H1 (cell line): ENCODE measurements at regions not wholly inside any gene's neighbourhood (a gene's known extent, or its start where the extent isn't known, plus 50 kb on each side); places are given as distances from the start of the nearest gene placed in this dataset.

Experiments used
- CTCF ChIA-PET: fragments of 300-600 bp; sonication (Branson Sonifier 250); formaldehyde crosslinking; loops from one replicate; lab custom pipeline; 2021; ENCODE audit not compliant: partially characterized antibody; lab: Charles Lee
- POLR2A ChIA-PET: fragments of 300-600 bp; sonication (Branson Sonifier 250); formaldehyde crosslinking; loops from one replicate; lab custom pipeline; 2021; ENCODE audit warnings: inconsistent platforms; ENCODE audit not compliant: partially characterized antibody; lab: Charles Lee
- DNase-seq, 2 experiments: peaks; one replicate each; pipeline versions ENCODE4 v3.0.0 to v3.0.0-alpha.2; 2010 to 2022; ENCODE audit warnings: low spot score in 2 of 2, low read depth in 1 of 2, mixed read lengths in 1 of 2
- FAIRE-seq: peaks from 2 replicates; lab custom pipeline; 2011; peaks lifted over from hg19 to GRCh38; lab: Jason Lieb, UNC
- H2AFZ ChIP-seq: 2 replicates; pipeline ENCODE4 v1.8.1; 2012; ENCODE audit warnings: low read length, inconsistent platforms
- H2AK5ac ChIP-seq: 2 replicates; pipeline ENCODE4 v1.6.1; 2013; ENCODE audit warnings: low read depth, low read length
- H2BK120ac ChIP-seq: replicated peaks from 2 replicates; pipeline ENCODE3; 2013; ENCODE audit warnings: low read depth, low read length, inconsistent platforms
- H2BK12ac ChIP-seq: 2 replicates; pipeline ENCODE4 v1.6.1; 2013; ENCODE audit warnings: low read depth, low read length
- H2BK15ac ChIP-seq: 2 replicates; pipeline ENCODE4 v1.6.1; 2013; ENCODE audit warnings: low read length
- H2BK20ac ChIP-seq: 2 replicates; pipeline ENCODE4 v1.6.1; 2013; ENCODE audit warnings: low read length
- H2BK5ac ChIP-seq: 2 replicates; pipeline ENCODE4 v1.6.1; 2013; ENCODE audit warnings: low read depth, low read length
- H3K14ac ChIP-seq: 2 replicates; pipeline ENCODE4 v1.6.1; 2013; ENCODE audit warnings: inconsistent platforms; ENCODE audit not compliant: insufficient read length
- H3K18ac ChIP-seq: 2 replicates; pipeline ENCODE4 v1.6.1; 2013; ENCODE audit warnings: low read length; ENCODE audit errors: extremely low read depth
- H3K23ac ChIP-seq: 2 replicates; pipeline ENCODE4 v1.6.1; 2013; ENCODE audit warnings: inconsistent platforms; ENCODE audit not compliant: insufficient read length
- H3K23me2 ChIP-seq: 2 replicates; pipeline ENCODE4 v1.6.1; 2013; ENCODE audit warnings: low read depth, low read length
- H3K27ac ChIP-seq: 2 replicates; pipeline ENCODE4 v1.6.1; 2011; ENCODE audit warnings: low read depth, low read length, inconsistent platforms
- H3K27me3 ChIP-seq, 4 experiments: replicated peaks in 1 of 4; 1 replicate in 1 of 4; 2 replicates in 3 of 4; pipeline versions ENCODE4 v1.6.1 to v1.8.1; 2011 to 2013; ENCODE audit warnings: low read length in 3 of 4, mild to moderate bottlenecking in 3 of 4, inconsistent platforms in 2 of 4, mixed read lengths in 2 of 4, moderate library complexity in 1 of 4; ENCODE audit not compliant: control insufficient read depth in 3 of 4, insufficient read depth in 3 of 4; ENCODE audit errors: extremely low read depth in 1 of 4
- H3K36me3 ChIP-seq, 4 experiments: 2 replicates each; pipeline versions ENCODE4 v1.6.1 to v1.8.1; 2011 to 2013; ENCODE audit warnings: mild to moderate bottlenecking in 4 of 4, low read length in 3 of 4, moderate library complexity in 2 of 4, control low read depth in 1 of 4, inconsistent platforms in 1 of 4; ENCODE audit not compliant: insufficient read depth in 4 of 4, control insufficient read depth in 2 of 4
- H3K4ac ChIP-seq: replicated peaks from 2 replicates; pipeline ENCODE3; 2013; ENCODE audit warnings: low read length, low read depth, mixed read lengths, inconsistent platforms; ENCODE audit not compliant: insufficient read length
- H3K4me1 ChIP-seq, 4 experiments: replicated peaks in 1 of 4; 1 replicate in 1 of 4; 2 replicates in 3 of 4; pipeline versions ENCODE4 v1.6.1 to v1.8.1; 2011 to 2013; ENCODE audit warnings: low read length in 3 of 4, inconsistent platforms in 2 of 4, mixed read lengths in 1 of 4; ENCODE audit not compliant: insufficient read depth in 4 of 4, control insufficient read depth in 3 of 4
- H3K4me2 ChIP-seq, 2 experiments: 2 replicates each; pipeline versions ENCODE4 v1.6.1 to v1.8.1; 2011 to 2013; ENCODE audit warnings: low read depth in 2 of 2, low read length in 2 of 2, control low read depth in 1 of 2, inconsistent platforms in 1 of 2, mild to moderate bottlenecking in 1 of 2; ENCODE audit not compliant: insufficient read depth in 1 of 2
- H3K4me3 ChIP-seq, 4 experiments: fragments of 200-600, 300-600 bp in 1 of 4; sonication (generic), shearing (Covaris generic), sonication (Bioruptor Twin) in 1 of 4; 2 replicates each; pipeline versions ENCODE4 v1.5.1 to v1.8.1; 2011 to 2016; ENCODE audit warnings: low read length in 4 of 4, low read depth in 3 of 4, control low read depth in 2 of 4, inconsistent platforms in 2 of 4, mild to moderate bottlenecking in 2 of 4, mixed read lengths in 1 of 4, moderate library complexity in 1 of 4; ENCODE audit not compliant: insufficient read depth in 2 of 4; ENCODE audit errors: extremely low read depth in 1 of 4
- H3K56ac ChIP-seq: replicated peaks from 2 replicates; pipeline ENCODE3; 2013; ENCODE audit warnings: low read depth, mild to moderate bottlenecking, mixed read lengths, low read length, inconsistent platforms; ENCODE audit not compliant: insufficient read length
- H3K79me1 ChIP-seq: 2 replicates; pipeline ENCODE4 v1.6.1; 2013; ENCODE audit warnings: low read depth, low read length, control low read depth
- H3K79me2 ChIP-seq, 2 experiments: 2 replicates each; pipeline versions ENCODE4 v1.6.1 to v1.8.1; 2012 to 2013; ENCODE audit warnings: low read length in 2 of 2, mild to moderate bottlenecking in 2 of 2, inconsistent platforms in 1 of 2; ENCODE audit not compliant: insufficient read depth in 2 of 2, control insufficient read depth in 1 of 2
- H3K9ac ChIP-seq, 4 experiments: replicated peaks in 1 of 4; 1 replicate in 1 of 4; 2 replicates in 3 of 4; pipeline versions ENCODE4 v1.6.1 to v1.8.1; 2011 to 2013; ENCODE audit warnings: low read depth in 3 of 4, low read length in 3 of 4, control low read depth in 2 of 4, mild to moderate bottlenecking in 2 of 4, moderate library complexity in 2 of 4, inconsistent platforms in 1 of 4; ENCODE audit errors: extremely low read depth in 1 of 4
- H3K9me3 ChIP-seq, 2 experiments: 2 replicates each; pipeline versions ENCODE4 v1.6.1 to v1.8.1; 2012 to 2013; ENCODE audit warnings: mild to moderate bottlenecking in 2 of 2, moderate library complexity in 2 of 2, control low read depth in 1 of 2, inconsistent platforms in 1 of 2, low read depth in 1 of 2, low read length in 1 of 2, mixed read lengths in 1 of 2; ENCODE audit not compliant: insufficient read depth in 2 of 2
- H4K20me1 ChIP-seq, 2 experiments: replicated peaks in 1 of 2; 2 replicates each; pipeline versions ENCODE3 to v1.8.1; 2011 to 2013; ENCODE audit warnings: inconsistent platforms in 2 of 2, low read length in 2 of 2, mild to moderate bottlenecking in 1 of 2; ENCODE audit not compliant: insufficient read depth in 2 of 2, control insufficient read depth in 1 of 2
- H4K5ac ChIP-seq: 2 replicates; pipeline ENCODE4 v1.6.1; 2013; ENCODE audit warnings: low read length, low read depth, mixed read lengths, inconsistent platforms; ENCODE audit not compliant: insufficient read length
- H4K8ac ChIP-seq: 2 replicates; pipeline ENCODE4 v1.8.0; 2013; ENCODE audit warnings: mild to moderate bottlenecking, moderate library complexity, low read length, inconsistent platforms; ENCODE audit not compliant: insufficient read depth; ENCODE audit errors: extremely low read depth
- H4K91ac ChIP-seq: replicated peaks from 2 replicates; pipeline ENCODE3; 2013; ENCODE audit warnings: low read length, mixed read lengths, inconsistent platforms; ENCODE audit not compliant: insufficient read length
- BACH1 ChIP-seq: IDR thresholded peaks from 2 replicates; pipeline ENCODE4 v1.6.1; 2012; ENCODE audit warnings: low read length, improper control_type of control experiment
- CTCF ChIP-seq, 3 experiments: IDR thresholded peaks; 1 replicate in 2 of 3; 2 replicates in 1 of 3; pipeline versions ENCODE4 v1.5.1 to v1.6.1; 2011; ENCODE audit warnings: low read length in 3 of 3, mild to moderate bottlenecking in 3 of 3, inconsistent platforms in 2 of 3, low read depth in 1 of 3, moderate library complexity in 1 of 3; ENCODE audit not compliant: insufficient read depth in 1 of 3; ENCODE audit errors: control extremely low read depth in 1 of 3
- EZH2 ChIP-seq: fragments of 200-600 bp; sonication (generic); IDR thresholded peaks from 2 replicates; pipeline ENCODE4 v1.7.1; 2012; ENCODE audit warnings: low read depth, mild to moderate bottlenecking, moderate library complexity, low read length, inconsistent platforms; ENCODE audit not compliant: severe bottlenecking
- FOSL1 ChIP-seq: IDR thresholded peaks from 2 replicates; pipeline ENCODE4 v1.6.1; 2011; ENCODE audit warnings: mild to moderate bottlenecking, low read depth, low read length, moderate library complexity; ENCODE audit not compliant: insufficient read depth
- GABPA ChIP-seq: IDR thresholded peaks from 2 replicates; pipeline ENCODE4 v1.6.1; 2011; ENCODE audit warnings: mild to moderate bottlenecking, low read length, moderate library complexity, borderline replicate concordance; ENCODE audit not compliant: insufficient read depth
- HDAC6 ChIP-seq: IDR thresholded peaks from one replicate; pipeline ENCODE4 v1.7.1; 2012; ENCODE audit warnings: low read depth, mild to moderate bottlenecking, inconsistent platforms, low read length, moderate library complexity
- NANOG ChIP-seq: IDR thresholded peaks from 2 replicates; pipeline ENCODE4 v1.6.1; 2011; ENCODE audit warnings: low read length, low read depth, mild to moderate bottlenecking, inconsistent platforms; ENCODE audit not compliant: insufficient read depth, poor library complexity, severe bottlenecking
- POU5F1 ChIP-seq: IDR thresholded peaks from 2 replicates; pipeline ENCODE4 v1.6.1; 2011; ENCODE audit warnings: low read depth, mild to moderate bottlenecking, low read length, moderate library complexity
- RFX5 ChIP-seq: IDR thresholded peaks from 2 replicates; pipeline ENCODE4 v1.6.1; 2011; ENCODE audit warnings: low read depth, low read length, improper control_type of control experiment, borderline replicate concordance
- RXRA ChIP-seq: IDR thresholded peaks from 2 replicates; pipeline ENCODE4 v1.6.1; 2011; ENCODE audit warnings: low read depth, mild to moderate bottlenecking, low read length, moderate library complexity; ENCODE audit not compliant: insufficient read depth
- SIX5 ChIP-seq: IDR thresholded peaks from 2 replicates; pipeline ENCODE4 v1.6.1; 2011; ENCODE audit warnings: mild to moderate bottlenecking, low read depth, low read length
- TAF1 ChIP-seq: IDR thresholded peaks from 2 replicates; pipeline ENCODE4 v1.6.1; 2011; ENCODE audit warnings: mild to moderate bottlenecking, low read depth, low read length
- TCF12 ChIP-seq: IDR thresholded peaks from 2 replicates; pipeline ENCODE4 v1.6.1; 2011; ENCODE audit warnings: low read depth, mild to moderate bottlenecking, low read length
- WGBS, 2 experiments: shearing (Covaris generic) in 1 of 2; methylation state at CpG; one replicate each; pipeline versions ENCODE4 v1.1.6 to v1.1.7; 2013 to 2015; ENCODE audit warnings: low lambda C conversion rate in 2 of 2, mixed read lengths in 2 of 2, inconsistent platforms in 1 of 2, low coverage in 1 of 2, missing lambda C conversion rate in 1 of 2; ENCODE audit not compliant: insufficient replicate concordance in 2 of 2, insufficient coverage in 1 of 2, insufficient read length in 1 of 2; ENCODE audit errors: extremely low coverage in 1 of 2, missing lambda C conversion rate in 1 of 2; 5-methylcytosine and 5-hydroxymethylcytosine counted together

GRCh38 chr13:73844986-73845385, 289.2 kb downstream of the KLF12 start:
- no peaks in the 10 kb centered on the region for H3K27me3 ChIP-seq
- no peaks in the 10 kb centered on the region for H3K23me2 ChIP-seq
- FAIRE-seq (no peak), DNase-seq (no peak)
- no peak overlapping the region for H3K4me3 ChIP-seq
- no peaks in the 10 kb centered on the region for H3K79me2 ChIP-seq
- H3K4me1 ChIP-seq = peaks cover 0 to 6% (median 2%) of the 10 kb centered on the region in 4 experiments; a peak in 1 of 7 replicates
- H2BK12ac ChIP-seq = no peak overlapping the region
- no peak overlapping the region for H3K14ac ChIP-seq
- H3K18ac ChIP-seq = no peak overlapping the region
- no peak overlapping the region for H2BK5ac ChIP-seq
- WGBS, 2 experiments = 85% methylated on average over 1 of the region's 1 CpG; no CpG with 5 or more reads in 1 of the 2 experiments
- H4K5ac ChIP-seq = no peak overlapping the region
- H2AFZ ChIP-seq = no peak overlapping the region
- ChIA-PET POLR2A (no interaction called here), CTCF (no interaction called here)
- H3K36me3 ChIP-seq = no peaks in the 10 kb centered on the region
- H4K20me1 ChIP-seq = no peaks in the 10 kb centered on the region
- H3K9ac ChIP-seq = no peak overlapping the region; a peak in 1 of 7 replicates
- H3K23ac ChIP-seq = no peak overlapping the region
- no peak overlapping the region for H4K8ac ChIP-seq
- no peak overlapping the region for H2BK15ac ChIP-seq
- no peak overlapping the region for H3K56ac ChIP-seq
- H3K27ac ChIP-seq = no peak overlapping the region
- no peak overlapping the region for H2BK20ac ChIP-seq
- no peak overlapping the region for H2BK120ac ChIP-seq
- H2AK5ac ChIP-seq = no peak overlapping the region
- H4K91ac ChIP-seq = no peak overlapping the region
- no peaks in the 10 kb centered on the region for H3K9me3 ChIP-seq
- no peaks in the 10 kb centered on the region for H3K79me1 ChIP-seq
- H3K4ac ChIP-seq = no peak overlapping the region
- no peak overlapping the region for H3K4me2 ChIP-seq
- TF ChIP-seq CTCF (IDR thresholded peaks at IDR 0.05; ENCODE audit: control extremely low read depth in 1 of 3, insufficient read depth in 1 of 3, low read depth in 1 of 3, low read length in 3 of 3) = no peak
- TF ChIP-seq RFX5 = no peak
- TF ChIP-seq BACH1 = no peak
- no peak for TF ChIP-seq HDAC6
- TF ChIP-seq NANOG = no peak
- no peak for TF ChIP-seq FOSL1
- no peak for TF ChIP-seq SIX5
- TF ChIP-seq TAF1 = no peak
- TF ChIP-seq TCF12 = no peak
- no peak for TF ChIP-seq EZH2
- no peak for TF ChIP-seq RXRA
- no peak for TF ChIP-seq POU5F1
- no peak for TF ChIP-seq GABPA
